NCI-H1694 treated with DMSO at 0.1 percent for 48 hours (cell line): ENCODE measurements at regions not wholly inside any gene's neighbourhood (a gene's known extent, or its start where the extent isn't known, plus 50 kb on each side); places are given as distances from the start of the nearest gene placed in this dataset.
"Not testable (repeated sequence)": the region's sequence is repeated elsewhere in the genome, so short reads cannot be mapped to it uniquely, and the experiment has no call there.

ENCODE experiments used
- DNase-seq: peaks from one replicate; lab custom pipeline; 2025; lab: John Stamatoyannopoulos, UW

- DNase-seq: no peak
Observed at GRCh38 chr7:80082213-80082612, 52.4 kb upstream of the GNAI1 start.

- no peak for DNase-seq
Observed at GRCh38 chr7:80078886-80079285, 55.7 kb upstream of the GNAI1 start.

DNA sequence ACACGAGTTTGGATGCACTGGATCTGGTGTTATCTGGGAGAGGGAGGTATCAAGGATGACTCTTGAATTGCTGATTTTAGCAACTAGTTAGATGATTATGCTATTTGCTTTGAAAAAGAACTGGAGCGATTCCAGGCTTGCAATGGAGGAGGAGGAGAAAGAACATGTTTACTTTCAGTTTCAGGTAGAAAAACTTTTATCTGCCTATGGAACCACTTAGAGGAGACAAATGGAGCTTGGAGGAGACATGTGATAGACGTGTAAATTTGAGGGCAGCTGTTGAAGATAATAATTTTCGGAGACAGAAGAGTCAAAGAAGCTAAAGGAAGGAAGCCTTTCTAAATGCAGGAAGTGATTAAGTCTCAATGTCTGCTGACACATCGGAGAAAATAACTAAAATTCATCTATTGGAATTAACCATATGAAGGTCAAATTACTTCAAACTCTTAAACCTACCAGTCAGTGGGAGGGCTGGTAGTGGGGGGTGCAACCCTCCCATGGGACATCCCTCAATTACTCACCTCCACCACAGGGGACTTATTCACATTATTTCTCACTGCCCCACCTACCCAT, 56.4 kb upstream of the GNAI1 start:
- DNase-seq: no peak

- no peak for DNase-seq
Observed at GRCh38 chr7:80070391-80070790, 64.2 kb upstream of the GNAI1 start.

DNA sequence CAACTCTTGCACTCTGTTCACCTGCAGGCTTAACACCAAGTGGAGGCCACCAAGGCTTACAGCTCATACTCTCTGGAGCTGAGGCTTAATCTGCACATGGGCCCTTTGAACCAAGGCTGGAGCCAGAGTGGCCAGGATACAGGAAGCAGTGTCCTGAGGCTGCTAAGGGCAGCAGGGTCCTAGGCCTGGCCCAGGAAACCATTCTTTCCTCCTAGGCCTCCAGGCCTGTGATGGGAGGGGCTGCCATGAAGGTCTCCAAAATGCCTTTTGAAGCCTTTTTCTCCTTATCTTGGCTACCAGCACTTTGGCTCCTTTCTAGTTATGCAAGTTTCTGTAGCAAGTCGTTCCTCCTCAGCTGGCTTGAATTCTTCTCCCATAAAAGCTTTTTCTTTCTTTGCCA, 68.0 kb upstream of the GNAI1 start:
- DNase-seq: no peak

DNA sequence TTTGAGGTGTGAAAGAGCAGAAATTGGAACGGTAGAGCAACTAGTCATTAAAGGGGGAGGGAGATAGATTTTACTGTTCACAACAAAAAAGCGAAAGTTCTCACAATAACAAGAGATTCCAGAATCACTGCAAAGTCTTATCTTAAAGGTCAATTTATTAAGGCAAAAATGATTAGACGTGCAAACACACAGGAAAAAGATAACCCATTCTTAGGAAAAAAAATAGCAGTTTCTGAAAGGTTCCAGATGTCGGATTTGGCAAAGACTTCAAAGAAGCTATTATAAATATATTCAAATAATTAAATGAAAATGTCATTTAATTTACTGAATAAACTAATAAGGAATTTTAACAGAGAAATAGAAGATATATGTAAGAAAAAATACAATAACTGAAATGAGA, 70.8 kb upstream of the GNAI1 start:
- DNase-seq: no peak

GRCh38 chr7:80060218-80060806, 74.3 kb upstream of the GNAI1 start:
- DNase-seq: peak; percentile 53

- no peak for DNase-seq
Observed at GRCh38 chr7:80057488-80057887, 77.1 kb upstream of the GNAI1 start.

DNA sequence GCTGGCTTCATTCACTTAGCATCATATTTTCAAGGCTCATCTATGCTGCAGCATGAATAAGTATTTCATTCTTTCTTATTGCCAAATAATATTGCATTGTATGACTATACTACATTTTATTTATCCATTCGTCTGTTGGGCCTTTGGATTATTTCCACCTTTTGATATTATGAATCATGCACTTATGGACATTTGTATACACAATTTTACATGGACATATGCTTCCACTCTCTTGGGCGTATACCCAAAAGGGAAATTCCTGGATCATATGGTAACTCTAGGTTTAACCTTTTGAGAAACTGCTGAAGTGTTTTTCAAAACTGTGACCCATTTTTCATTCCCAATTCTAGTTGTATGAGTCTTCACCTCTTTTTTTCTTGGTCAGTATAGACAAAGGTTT, 80.3 kb upstream of the GNAI1 start:
- DNase-seq: no peak

GRCh38 chr7:80053124-80053523, 81.5 kb upstream of the GNAI1 start:
- no peak for DNase-seq

GRCh38 chr7:80047856-80048459, 86.7 kb upstream of the GNAI1 start:
- DNase-seq: peak; percentile 86

DNA sequence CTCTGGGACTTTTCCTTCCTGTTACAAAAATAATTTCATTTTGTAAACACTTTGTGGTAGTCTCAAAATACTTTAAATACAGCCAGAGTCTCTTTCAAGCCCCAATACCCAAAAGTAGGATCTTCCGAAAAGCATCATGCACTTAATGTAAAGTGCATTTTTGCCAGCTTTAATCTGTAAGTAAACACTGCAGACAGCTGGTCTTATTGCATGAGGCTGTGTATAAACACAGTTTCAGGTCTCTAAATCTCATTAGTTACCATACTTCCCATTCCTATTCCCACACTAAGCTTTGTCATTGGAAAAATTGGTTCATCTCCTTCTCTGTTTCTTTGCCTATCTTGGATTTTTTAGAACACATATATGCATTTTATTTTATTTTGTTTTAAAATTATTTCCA, 87.6 kb upstream of the GNAI1 start:
- DNase-seq: peak; percentile 57

- DNase-seq: no peak
Observed at GRCh38 chr7:80044796-80045195, 89.8 kb upstream of the GNAI1 start.

DNA sequence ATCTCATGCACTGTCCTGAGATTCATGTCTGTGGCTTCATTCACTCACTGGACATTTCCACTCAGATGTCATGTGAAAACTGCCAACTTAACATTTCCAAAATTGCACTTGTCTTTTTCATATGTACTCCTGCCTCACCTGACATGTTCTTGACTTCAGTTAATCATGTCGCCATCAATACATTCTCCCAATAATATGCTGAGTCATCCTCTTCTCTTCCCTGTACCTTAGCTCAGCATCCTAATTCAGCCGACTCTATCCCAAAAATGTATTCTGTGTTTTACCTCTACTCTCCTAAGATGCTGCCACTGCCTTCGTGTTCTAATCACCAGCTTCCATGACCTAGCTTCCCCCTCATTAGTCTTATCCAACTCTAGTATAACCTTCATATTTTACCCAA, 93.9 kb upstream of the GNAI1 start:
- DNase-seq: no peak

GRCh38 chr7:80040335-80040734, 94.3 kb upstream of the GNAI1 start:
- no peak for DNase-seq

- DNase-seq: no peak
Observed at GRCh38 chr7:80039251-80039884, 95.3 kb upstream of the GNAI1 start.

DNA sequence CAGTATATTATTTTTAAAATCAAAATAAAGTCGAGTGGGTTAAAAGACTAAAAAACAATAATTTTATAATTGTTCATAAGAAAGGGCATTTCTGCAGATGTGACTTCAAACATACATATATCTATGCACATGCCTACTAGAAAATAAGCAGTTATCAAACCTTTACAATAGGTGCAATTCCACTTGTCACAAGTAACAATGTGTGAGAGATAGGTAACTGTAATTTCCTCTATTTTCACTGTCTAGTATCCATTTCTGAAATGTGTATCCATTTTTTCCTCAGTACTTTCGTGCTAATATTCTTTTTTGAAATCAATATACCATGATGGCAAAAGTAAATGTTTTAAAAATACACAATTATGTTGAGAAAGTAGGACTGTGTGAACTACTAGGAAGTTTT, 96.9 kb upstream of the GNAI1 start:
- DNase-seq: no peak

DNA sequence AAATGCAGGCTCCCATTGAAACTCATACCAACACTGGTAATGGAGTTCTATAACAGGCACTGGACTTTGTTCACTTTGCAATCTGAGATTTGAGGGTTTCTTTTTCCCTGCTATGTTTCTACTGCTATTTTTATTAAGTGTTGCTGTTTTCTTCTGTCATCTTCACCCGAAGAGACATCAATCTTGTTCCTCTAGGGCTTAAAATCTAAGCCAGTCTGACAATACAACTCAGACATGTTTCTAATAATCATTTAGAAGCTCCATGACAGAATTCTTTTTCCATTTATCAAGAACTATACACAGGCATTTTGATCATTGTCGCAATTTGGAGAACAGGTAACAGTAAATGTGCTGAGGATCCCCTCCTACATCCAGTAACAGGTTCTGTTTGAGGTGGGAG, 98.5 kb upstream of the GNAI1 start:
- no peak for DNase-seq

- DNase-seq: no peak
Observed at GRCh38 chr7:80028717-80029116, 105.9 kb upstream of the GNAI1 start.

DNA sequence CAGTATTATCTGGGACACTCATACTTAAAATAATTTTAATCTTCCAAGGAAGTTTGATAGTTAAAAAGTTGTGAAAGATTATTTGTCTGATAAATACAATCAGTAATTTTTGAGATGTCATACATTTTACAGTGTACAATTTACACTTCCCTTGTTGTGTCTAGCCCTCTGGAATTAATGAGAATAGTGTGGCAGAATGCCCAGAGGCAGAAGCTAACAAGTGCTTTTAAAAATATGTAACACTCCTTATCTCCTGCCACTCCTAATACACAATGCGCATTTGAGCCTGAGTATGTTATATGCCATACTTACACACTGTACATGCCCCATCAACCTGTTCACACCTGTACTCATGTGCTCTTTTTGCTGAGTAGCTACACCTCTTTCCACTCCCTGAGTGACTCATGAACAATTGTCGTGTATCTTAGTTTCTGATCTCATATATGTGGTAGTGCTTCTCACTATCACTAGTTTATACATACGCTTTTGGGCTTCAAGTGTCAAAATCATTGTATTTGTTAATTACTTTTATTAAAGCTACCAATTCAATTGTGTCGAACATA, 106.9 kb upstream of the GNAI1 start:
- DNase-seq: peak; percentile 72

DNA sequence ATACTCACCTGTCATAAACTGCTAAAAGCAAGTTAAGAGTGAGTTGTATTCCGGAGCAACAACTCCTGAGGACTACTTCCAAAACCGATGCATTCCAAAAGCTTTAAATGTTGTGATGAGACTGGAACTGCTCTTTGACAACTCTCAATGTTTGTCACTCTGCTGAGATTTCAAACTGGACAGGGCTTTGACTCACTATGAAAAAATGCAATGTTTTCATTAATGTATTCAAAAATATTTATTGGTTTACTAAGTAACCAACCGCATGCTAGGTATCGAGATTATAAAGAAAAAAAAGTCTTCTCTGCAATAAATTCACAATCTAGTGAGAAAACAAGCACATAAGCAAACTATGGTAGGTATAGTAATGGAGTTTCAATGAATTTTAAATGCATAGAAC, 107.9 kb upstream of the GNAI1 start:
- no peak for DNase-seq

- not testable (repeated sequence) for DNase-seq
Observed at GRCh38 chr7:80020277-80020676, 114.4 kb upstream of the GNAI1 start.

DNA sequence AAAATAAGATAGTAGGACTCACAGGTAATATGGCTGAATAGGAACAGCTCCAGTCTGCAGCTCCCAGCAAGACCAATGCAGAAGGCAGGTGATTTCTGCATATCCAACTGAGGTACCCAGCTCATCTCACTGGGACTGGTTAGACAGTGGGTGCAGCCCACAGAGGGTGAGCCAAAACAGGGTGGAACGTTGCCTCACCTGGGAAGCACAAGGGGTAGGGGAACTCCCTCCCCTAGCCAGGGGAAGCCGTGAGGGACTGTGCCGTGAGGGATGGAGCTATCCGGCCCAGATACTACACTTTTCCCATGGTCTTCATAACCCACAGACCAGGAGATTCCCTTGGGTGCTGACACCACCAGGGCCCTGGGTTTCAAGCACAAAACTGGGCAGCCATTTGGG, 114.8 kb upstream of the GNAI1 start:
- DNase-seq: not testable (repeated sequence)
